Activated CD8-positive, alpha-beta T cell treated with anti-CD3 and anti-CD28 coated beads for 36 hours (primary cell): ENCODE measurements at regions not wholly inside any gene's neighbourhood (a gene's known extent, or its start where the extent isn't known, plus 50 kb on each side); places are given as distances from the start of the nearest gene placed in this dataset.

Experiments
- ATAC-seq: fragments of 200-7000 bp; cut with Tn5 transposase; one replicate; pipeline ENCODE4 v1.10.0; 2021; ENCODE audit warnings: mild to moderate bottlenecking, moderate library complexity
- CTCF ChIA-PET: fragments of 350-600 bp; sonication (Branson Sonifier 250); formaldehyde crosslinking; loops from one replicate; lab custom pipeline; 2021; ENCODE audit warnings: antibody characterized with exemption; lab: Charles Lee
- POLR2A ChIA-PET: fragments of 350-600 bp; sonication (Branson Sonifier 250); formaldehyde crosslinking; loops from one replicate; lab custom pipeline; 2021; ENCODE audit warnings: antibody characterized with exemption; lab: Charles Lee
- DNase-seq: peaks from one replicate; pipeline ENCODE4 v3.0.0-alpha.2; 2020
- H3K27ac Mint-ChIP-seq: one replicate; pipeline ENCODE4 v1.8.0; 2021; ENCODE audit warnings: mild to moderate bottlenecking, mixed read lengths
- H3K27me3 Mint-ChIP-seq: one replicate; pipeline ENCODE4 v1.8.0; 2021; ENCODE audit warnings: mixed read lengths
- H3K36me3 Mint-ChIP-seq: one replicate; pipeline ENCODE4 v1.8.0; 2021; ENCODE audit warnings: low read depth, mixed read lengths
- H3K4me1 Mint-ChIP-seq: one replicate; pipeline ENCODE4 v1.8.0; 2021; ENCODE audit warnings: low read depth, mixed read lengths
- H3K4me3 Mint-ChIP-seq: one replicate; pipeline ENCODE4 v1.8.0; 2021; ENCODE audit warnings: mild to moderate bottlenecking, moderate library complexity, mixed read lengths
- H3K9me3 Mint-ChIP-seq: one replicate; pipeline ENCODE4 v1.8.0; 2021; ENCODE audit warnings: mixed read lengths
- CTCF ChIP-seq: fragments of 200-600 bp; IDR thresholded peaks from one replicate; pipeline ENCODE4 v1.8.0; 2022; ENCODE audit warnings: antibody characterized with exemption, mild to moderate bottlenecking
- intact Hi-C: fragments of 100-400 bp; cut with micrococcal nuclease; formaldehyde crosslinking; loops from one replicate; pipeline ENCODE4 v1.10.0; 2022

- POLR2A ChIA-PET, result no interaction called here
- no peak for ATAC-seq
- H3K36me3 Mint-ChIP-seq, result no peaks in the 10 kb centered on the region
- no peak for TF ChIP-seq CTCF
- H3K27ac Mint-ChIP-seq, result no peak overlapping the region
- intact Hi-C loops, result no loop called here
- H3K9me3 Mint-ChIP-seq, result no peaks in the 10 kb centered on the region
- peaks cover 2% of the 10 kb centered on the region for H3K27me3 Mint-ChIP-seq
- no peak overlapping the region for H3K4me3 Mint-ChIP-seq
- CTCF ChIA-PET, result no interaction called here
- DNase-seq, result no peak
- no peaks in the 10 kb centered on the region for H3K4me1 Mint-ChIP-seq
These were observed 197.1 kb downstream of the PHETA1 start for GRCh38 chr12:111171832-111172231.

GRCh38 chr12:111171345-111171744, 197.6 kb downstream of the PHETA1 start:
- ChIA-PET POLR2A (no interaction called here), CTCF (no interaction called here)
- DNase-seq (no peak), ATAC-seq (no peak)
- TF ChIP-seq CTCF, result no peak
- Mint-ChIP-seq H3K36me3 (no peaks in the 10 kb centered on the region), H3K4me3 (no peak overlapping the region), H3K4me1 (no peaks in the 10 kb centered on the region), H3K27me3 (no peaks in the 10 kb centered on the region), H3K27ac (no peak overlapping the region), H3K9me3 (no peaks in the 10 kb centered on the region)
- intact Hi-C loops, result no loop called here

- ChIA-PET CTCF (no interaction called here), POLR2A (no interaction called here)
- no peak overlapping the region for H3K27ac Mint-ChIP-seq
- H3K9me3 Mint-ChIP-seq, result no peaks in the 10 kb centered on the region
- no peaks in the 10 kb centered on the region for H3K27me3 Mint-ChIP-seq
- DNase-seq (no peak), ATAC-seq (no peak)
- intact Hi-C loops, result no loop called here
- H3K36me3 Mint-ChIP-seq, result no peaks in the 10 kb centered on the region
- H3K4me1 Mint-ChIP-seq, result no peaks in the 10 kb centered on the region
- no peak for TF ChIP-seq CTCF
- H3K4me3 Mint-ChIP-seq, result no peak overlapping the region
These were observed 198.4 kb downstream of the PHETA1 start for GRCh38 chr12:111170543-111170942.

GRCh38 chr12:111169456-111169855, 199.4 kb downstream of the PHETA1 start:
- H3K4me3 Mint-ChIP-seq, result no peak overlapping the region
- no peak for TF ChIP-seq CTCF

GRCh38 chr12:111169032-111169431, 199.9 kb downstream of the PHETA1 start:
- ChIA-PET CTCF (no interaction called here), POLR2A (no interaction called here)
- Mint-ChIP-seq H3K36me3 (no peaks in the 10 kb centered on the region), H3K27me3 (no peaks in the 10 kb centered on the region), H3K27ac (no peak overlapping the region), H3K4me3 (no peak overlapping the region), H3K4me1 (no peaks in the 10 kb centered on the region), H3K9me3 (no peaks in the 10 kb centered on the region)
- intact Hi-C loops, result no loop called here
- no peak for TF ChIP-seq CTCF
- no peak for ATAC-seq
- DNase-seq, result no peak

More at GRCh38 chr12:111169456-111169855, 199.4 kb downstream of the PHETA1 start:
- DNase-seq, result no peak
- no peaks in the 10 kb centered on the region for H3K27me3 Mint-ChIP-seq
- no peaks in the 10 kb centered on the region for H3K36me3 Mint-ChIP-seq
- intact Hi-C loops, result no loop called here
- CTCF ChIA-PET, result no interaction called here
- POLR2A ChIA-PET, result no interaction called here
- no peak for ATAC-seq
- no peaks in the 10 kb centered on the region for H3K4me1 Mint-ChIP-seq
- no peak overlapping the region for H3K27ac Mint-ChIP-seq
- no peaks in the 10 kb centered on the region for H3K9me3 Mint-ChIP-seq
